HepG2 (cell line): ENCODE measurements at regions not wholly inside any gene's neighbourhood (a gene's known extent, or its start where the extent isn't known, plus 50 kb on each side); places are given as distances from the start of the nearest gene placed in this dataset.
A peak's percentile ranks its signal among the peaks of the same experiment; 100 is the strongest.

Experiments used
- ATAD3A ChIP-seq: sonication (generic); formaldehyde crosslinking; IDR thresholded peaks from 2 replicates; pipeline ENCODE4 v1.4.0; 2020; ENCODE audit warnings: missing genetic modification reagents
- E2F2 ChIP-seq: sonication (generic); formaldehyde crosslinking; IDR thresholded peaks from 2 replicates; pipeline ENCODE4 v1.4.0; 2020; ENCODE audit warnings: missing genetic modification reagents, borderline replicate concordance
- EED ChIP-seq: sonication (generic); formaldehyde crosslinking; IDR thresholded peaks from 2 replicates; pipeline ENCODE4 v1.5.0; 2020; ENCODE audit warnings: mild to moderate bottlenecking, missing genetic modification reagents
- ELF4 ChIP-seq: sonication (generic); formaldehyde crosslinking; IDR thresholded peaks from 2 replicates; pipeline ENCODE4 v1.5.0; 2020; ENCODE audit warnings: missing genetic modification reagents, mild to moderate bottlenecking, moderate library complexity, borderline replicate concordance
- HDAC2 ChIP-seq: sonication (generic); formaldehyde crosslinking; IDR thresholded peaks from 2 replicates; pipeline ENCODE4 v1.4.0; 2020; ENCODE audit warnings: missing genetic modification reagents
- HMGA1 ChIP-seq: sonication (generic); formaldehyde crosslinking; conservative IDR thresholded peaks from 2 replicates; pipeline ENCODE4 v1.4.0; 2020; ENCODE audit warnings: missing genetic modification reagents
- MLXIP ChIP-seq: sonication (generic); formaldehyde crosslinking; IDR thresholded peaks from 2 replicates; pipeline ENCODE4 v1.9.0; 2021; ENCODE audit warnings: missing genetic modification reagents, borderline replicate concordance
- NONO ChIP-seq, 2 experiments: fragments of 450-650 bp in 1 of 2; sonication (generic) in 1 of 2; formaldehyde crosslinking in 1 of 2; IDR thresholded peaks in 1 of 2; conservative IDR thresholded peaks in 1 of 2; 2 replicates each; pipeline versions ENCODE4 v1.6.1 to v1.8.0; 2017 to 2022; ENCODE audit warnings: mild to moderate bottlenecking in 1 of 2, missing genetic modification reagents in 1 of 2, moderate library complexity in 1 of 2
- RORA ChIP-seq: sonication (generic); formaldehyde crosslinking; IDR thresholded peaks from 2 replicates; pipeline ENCODE4 v1.5.0; 2020; ENCODE audit warnings: mild to moderate bottlenecking, missing genetic modification reagents, moderate library complexity
- SIN3A ChIP-seq: IDR thresholded peaks from 2 replicates; pipeline ENCODE4 v1.6.1; 2011; ENCODE audit warnings: low read depth, mild to moderate bottlenecking, control low read depth, low read length, borderline replicate concordance
- SKIL ChIP-seq: sonication (generic); formaldehyde crosslinking; IDR thresholded peaks from 2 replicates; pipeline ENCODE4 v1.8.0; 2022; ENCODE audit warnings: missing genetic modification reagents, mild to moderate bottlenecking, moderate library complexity, borderline replicate concordance
- SNAI1 ChIP-seq: sonication (generic); formaldehyde crosslinking; IDR thresholded peaks from 2 replicates; pipeline ENCODE4 v1.5.0; 2020; ENCODE audit warnings: mild to moderate bottlenecking, missing genetic modification reagents, borderline replicate concordance
- TEAD3 ChIP-seq: optimal IDR thresholded peaks from 2 replicates; pipeline ENCODE3; 2016; ENCODE audit warnings: borderline replicate concordance
- ZBTB25 ChIP-seq: IDR thresholded peaks from 2 replicates; pipeline ENCODE4 v1.6.1; 2018; ENCODE audit warnings: missing genetic modification reagents
- ZKSCAN5 ChIP-seq: sonication (generic); formaldehyde crosslinking; IDR thresholded peaks from 2 replicates; pipeline ENCODE4 v1.5.1; 2020; ENCODE audit warnings: mild to moderate bottlenecking, missing genetic modification reagents
- ZNF441 ChIP-seq: sonication (generic); formaldehyde crosslinking; IDR thresholded peaks from 2 replicates; pipeline ENCODE4 v1.7.0; 2021; ENCODE audit warnings: missing genetic modification reagents, borderline replicate concordance
- ZNF496 ChIP-seq: sonication (generic); formaldehyde crosslinking; IDR thresholded peaks from 2 replicates; pipeline ENCODE4 v1.8.1; 2023; ENCODE audit warnings: mild to moderate bottlenecking, moderate library complexity, missing genetic modification reagents; ENCODE audit not compliant: insufficient replicate concordance
- ZNF543 ChIP-seq: sonication (generic); formaldehyde crosslinking; IDR thresholded peaks from 2 replicates; pipeline ENCODE4 v1.4.0; 2020; ENCODE audit warnings: mild to moderate bottlenecking, missing genetic modification reagents
- ZNF644 ChIP-seq: IDR thresholded peaks from 2 replicates; pipeline ENCODE4 v1.6.1; 2016; ENCODE audit warnings: low read depth
- ZNF652 ChIP-seq: IDR thresholded peaks from 2 replicates; pipeline ENCODE4 v1.6.1; 2016; ENCODE audit warnings: low read depth, borderline replicate concordance
- ZNF713 ChIP-seq: sonication (generic); formaldehyde crosslinking; IDR thresholded peaks from 2 replicates; pipeline ENCODE4 v1.4.0; 2020; ENCODE audit warnings: mild to moderate bottlenecking, missing genetic modification reagents
- ZNF790 ChIP-seq: sonication (generic); formaldehyde crosslinking; IDR thresholded peaks from 2 replicates; pipeline ENCODE4 v1.8.0; 2022; ENCODE audit warnings: missing genetic modification reagents, mild to moderate bottlenecking, borderline replicate concordance

- TF ChIP-seq MLXIP (CRISPR knock-in tag), result no peak
- TF ChIP-seq ZNF652 (CRISPR knock-in tag), result no peak
- no peak for TF ChIP-seq ZKSCAN5 (CRISPR knock-in tag)
- no peak; the same call in 1 of the 2 replicates for TF ChIP-seq SNAI1 (CRISPR knock-in tag)
- TF ChIP-seq ZNF644 (CRISPR knock-in tag), result no peak
- TF ChIP-seq RORA (CRISPR knock-in tag), result no peak
- TF ChIP-seq SKIL, result no peak
- TF ChIP-seq ELF4 (CRISPR knock-in tag), result no peak
- 0 out of 2 replicates have a peak, but pooled peaks have one; percentile 23 for TF ChIP-seq ZBTB25 (CRISPR knock-in tag)
- TF ChIP-seq NONO (IDR thresholded peaks at IDR 0.05), result no peak
- peak; percentile 63; the same call in 1 of the 2 replicates for TF ChIP-seq NONO (CRISPR knock-in tag; conservative IDR thresholded peaks at IDR 0.05)
- 0 out of 2 replicates have a peak, but pooled peaks have one; percentile 39 for TF ChIP-seq ZNF543
- TF ChIP-seq ZNF496 (CRISPR knock-in tag), result no peak
- TF ChIP-seq ZNF790 (CRISPR knock-in tag), result 0 out of 2 replicates have a peak, but pooled peaks have one; percentile 42
- 0 out of 2 replicates have a peak, but pooled peaks have one; percentile 3 for TF ChIP-seq HDAC2
- no peak for TF ChIP-seq E2F2
- no peak for TF ChIP-seq TEAD3 (CRISPR knock-in tag)
- 0 out of 2 replicates have a peak, but pooled peaks have one; percentile 9 for TF ChIP-seq EED
- no peak for TF ChIP-seq ZNF713 (CRISPR knock-in tag)
- TF ChIP-seq ZNF441 (CRISPR knock-in tag), result peak; percentile 45
- TF ChIP-seq HMGA1 (CRISPR knock-in tag), result no peak
- TF ChIP-seq ATAD3A (CRISPR knock-in tag), result no peak
- TF ChIP-seq SIN3A, result peak; percentile 84; the same call in 1 of the 2 replicates
Observed at GRCh38 chr7:67302113-67303039, 305.7 kb downstream of the TYW1 start (continued).
